ENCODE measurements at regions not wholly inside any gene's neighbourhood (a gene's known extent, or its start where the extent isn't known, plus 50 kb on each side); places are given as distances from the start of the nearest gene placed in this dataset.

DNA sequence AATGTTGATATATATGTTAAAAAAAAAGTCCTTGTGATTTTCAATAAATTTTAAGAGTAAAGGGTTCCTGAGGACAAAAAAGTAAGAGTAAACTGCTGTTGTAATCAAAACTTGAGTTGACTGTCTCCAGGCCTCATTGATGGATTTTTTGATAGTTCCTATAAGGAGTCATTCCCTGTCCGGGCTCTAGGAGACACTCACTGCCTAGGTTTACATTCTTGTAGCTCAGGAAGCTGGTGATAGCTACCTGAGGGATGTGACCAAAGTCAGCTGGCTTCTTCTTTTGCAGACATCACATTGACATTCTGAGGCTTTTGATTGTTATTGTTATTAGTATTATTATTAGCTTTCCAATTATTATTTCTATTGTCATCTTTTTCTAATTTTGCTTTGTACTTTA is 116.5 kb upstream of the FBXL7 start:
- H3K27ac Mint-ChIP-seq = no peak overlapping the region
- Histone ChIP-seq H3K9me3 (ENCODE audit: low read length) (no peaks in the 10 kb centered on the region), H3K4me3 (ENCODE audit: low read length) (no peak overlapping the region), H3K27me3 (ENCODE audit: insufficient read depth, low read length, poor library complexity, severe bottlenecking) (no peaks in the 10 kb centered on the region), H3K36me3 (ENCODE audit: insufficient read depth, low read length) (no peaks in the 10 kb centered on the region), H3K27ac (ENCODE audit: low read depth, low read length) (no peak overlapping the region), H3K4me1 (ENCODE audit: insufficient read depth, low read length) (no peaks in the 10 kb centered on the region)
- H3K9me3 Mint-ChIP-seq = peaks cover 2 to 8% (median 7%) of the 10 kb centered on the region in 5 donors
- no peaks in the 10 kb centered on the region for H3K36me3 Mint-ChIP-seq
- no peak for DNase-seq
- ChIA-PET POLR2A (no interaction called here), CTCF (no interaction called here)
- H3K27me3 Mint-ChIP-seq = no peaks in the 10 kb centered on the region
- no peaks in the 10 kb centered on the region for H3K4me1 Mint-ChIP-seq
- no peak overlapping the region for H3K4me3 Mint-ChIP-seq

DNA sequence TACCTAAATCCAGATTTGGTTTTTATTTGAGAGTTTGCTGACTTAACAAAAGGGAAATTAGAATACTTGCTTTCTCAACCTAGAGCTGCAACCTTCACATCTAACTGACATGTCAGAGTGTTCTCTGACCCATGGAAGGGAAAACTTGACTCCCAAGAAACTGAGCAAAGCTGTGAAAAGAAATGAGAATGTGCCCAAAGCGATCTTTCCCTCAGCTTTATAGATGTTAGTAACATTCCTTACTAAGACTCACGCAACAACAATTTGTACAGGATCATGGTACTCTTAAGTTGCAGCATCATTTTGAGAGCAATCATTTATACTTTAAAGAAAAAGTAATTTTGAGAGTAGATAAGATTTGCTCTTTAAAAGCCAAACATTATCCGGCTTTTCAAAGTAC is 117.0 kb upstream of the FBXL7 start:
- ChIA-PET CTCF (no interaction called here), POLR2A (no interaction called here)
- no peak overlapping the region for H3K27ac ChIP-seq (ENCODE audit: low read depth, low read length)

DNA sequence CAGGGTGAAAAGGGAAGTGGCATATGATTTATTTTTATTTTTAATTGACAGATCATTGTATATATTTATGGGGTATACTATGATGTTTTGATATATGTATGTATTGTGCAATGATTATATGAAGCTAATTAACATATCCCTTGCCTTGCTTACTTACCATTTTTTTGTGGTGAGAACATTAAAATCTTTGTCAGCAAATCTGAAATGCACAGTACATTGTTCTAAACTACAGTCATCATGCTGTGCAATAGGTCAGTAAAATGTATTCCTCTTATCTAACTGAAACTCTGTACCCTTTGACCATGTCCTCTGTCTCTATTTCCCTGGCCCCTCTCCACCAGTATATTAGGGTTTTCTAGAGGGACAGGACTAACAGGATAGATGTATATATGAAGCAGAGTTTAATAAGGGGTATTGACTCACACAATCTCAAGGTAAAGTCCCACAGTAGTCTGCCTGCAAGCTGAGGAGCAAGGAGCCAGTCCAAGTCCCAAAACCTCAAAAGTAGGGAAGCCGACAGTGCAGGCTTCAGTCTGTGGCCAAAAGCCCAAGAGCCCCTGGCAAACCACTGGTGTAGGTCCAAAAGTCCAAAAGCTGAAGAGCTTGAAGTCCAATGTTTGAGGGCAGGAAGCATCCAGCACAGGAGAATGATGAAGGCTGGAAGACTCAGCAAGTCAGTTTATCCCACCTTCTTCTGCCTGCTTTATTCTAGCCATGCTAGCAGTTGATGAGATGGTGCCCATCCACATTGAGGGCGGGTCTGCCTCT is 122.2 kb upstream of the FBXL7 start:
- no peaks in the 10 kb centered on the region for H3K9me3 ChIP-seq (ENCODE audit: low read length)
- no peaks in the 10 kb centered on the region for H3K36me3 ChIP-seq (ENCODE audit: insufficient read depth, low read length)
- ChIA-PET CTCF (no interaction called here), POLR2A (no interaction called here)
- H3K4me3 ChIP-seq (ENCODE audit: low read length) = no peak overlapping the region
- Mint-ChIP-seq H3K36me3 (no peaks in the 10 kb centered on the region), H3K4me3 (no peak overlapping the region), H3K27ac (no peak overlapping the region), H3K9me3 (peaks cover 0 to 14% (median 2%) of the 10 kb centered on the region in 5 donors), H3K4me1 (no peaks in the 10 kb centered on the region), H3K27me3 (no peaks in the 10 kb centered on the region)
- DNase-seq = no peak
- H3K4me1 ChIP-seq (ENCODE audit: insufficient read depth, low read length) = no peaks in the 10 kb centered on the region
- H3K27me3 ChIP-seq (ENCODE audit: insufficient read depth, low read length, poor library complexity, severe bottlenecking) = no peaks in the 10 kb centered on the region
- H3K27ac ChIP-seq (ENCODE audit: low read depth, low read length) = no peak overlapping the region

More for the DNA sequence above, 117.0 kb upstream of the FBXL7 start:
- Mint-ChIP-seq H3K36me3 (no peaks in the 10 kb centered on the region), H3K27ac (no peak overlapping the region), H3K4me1 (no peaks in the 10 kb centered on the region), H3K9me3 (peaks cover 2 to 7% (median 7%) of the 10 kb centered on the region in 5 donors), H3K4me3 (no peak overlapping the region), H3K27me3 (no peaks in the 10 kb centered on the region)
- H3K9me3 ChIP-seq (ENCODE audit: low read length) = no peaks in the 10 kb centered on the region
- no peaks in the 10 kb centered on the region for H3K27me3 ChIP-seq (ENCODE audit: insufficient read depth, low read length, poor library complexity, severe bottlenecking)
- no peak for DNase-seq
- H3K4me3 ChIP-seq (ENCODE audit: low read length) = no peak overlapping the region
- H3K36me3 ChIP-seq (ENCODE audit: insufficient read depth, low read length) = no peaks in the 10 kb centered on the region
- no peaks in the 10 kb centered on the region for H3K4me1 ChIP-seq (ENCODE audit: insufficient read depth, low read length)

DNA sequence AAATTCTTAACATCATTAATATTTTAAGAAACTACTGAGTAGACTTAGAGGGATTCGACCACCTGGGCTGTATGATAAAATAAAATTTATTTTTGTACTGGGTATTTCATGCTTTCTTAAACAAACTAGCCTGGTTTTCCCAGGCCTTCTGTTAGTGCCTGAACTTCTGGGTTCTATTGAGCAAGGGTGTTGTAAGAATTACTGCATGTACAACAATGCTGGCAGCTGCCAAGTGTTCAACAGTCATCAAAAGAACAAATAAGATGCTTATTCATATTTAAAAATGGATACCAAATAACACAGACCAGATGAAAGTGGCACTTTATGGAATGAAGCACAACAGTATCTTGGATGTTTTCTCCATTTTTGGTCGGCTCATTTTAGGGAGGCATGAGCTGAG is 123.2 kb upstream of the FBXL7 start:
- Mint-ChIP-seq H3K4me1 (no peaks in the 10 kb centered on the region), H3K27ac (no peak overlapping the region), H3K36me3 (no peaks in the 10 kb centered on the region), H3K4me3 (no peak overlapping the region), H3K27me3 (no peaks in the 10 kb centered on the region), H3K9me3 (peaks cover 0 to 14% (median 2%) of the 10 kb centered on the region in 5 donors)
- CTCF ChIA-PET = no interaction called here
- POLR2A ChIA-PET = no interaction called here
- H3K27ac ChIP-seq (ENCODE audit: low read depth, low read length) = no peak overlapping the region
- H3K4me3 ChIP-seq (ENCODE audit: low read length) = no peak overlapping the region
- no peaks in the 10 kb centered on the region for H3K27me3 ChIP-seq (ENCODE audit: insufficient read depth, low read length, poor library complexity, severe bottlenecking)
- no peaks in the 10 kb centered on the region for H3K4me1 ChIP-seq (ENCODE audit: insufficient read depth, low read length)
- H3K9me3 ChIP-seq (ENCODE audit: low read length) = no peaks in the 10 kb centered on the region
- no peaks in the 10 kb centered on the region for H3K36me3 ChIP-seq (ENCODE audit: insufficient read depth, low read length)
- no peak for DNase-seq

DNA sequence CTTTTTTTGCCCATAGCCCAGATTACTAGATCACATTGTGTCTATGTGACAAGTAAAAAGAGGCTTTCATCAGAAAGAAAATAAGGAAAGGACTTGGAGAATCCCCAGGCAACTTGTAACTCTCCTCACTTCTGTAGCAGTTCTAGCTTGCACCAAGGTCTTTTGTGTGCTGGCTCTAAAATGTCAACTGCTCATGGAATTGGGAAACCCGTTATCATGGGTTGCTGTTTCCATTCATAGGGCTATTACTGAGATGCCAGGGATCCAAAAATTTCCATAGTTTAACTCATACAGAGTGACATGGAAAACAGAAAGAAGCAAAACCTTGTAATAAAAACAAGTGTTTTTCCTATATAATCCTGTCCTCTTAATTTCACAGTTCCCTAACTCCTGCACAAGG is 123.9 kb upstream of the FBXL7 start:
- peaks cover 2 to 16% (median 7%) of the 10 kb centered on the region in 5 donors for H3K9me3 Mint-ChIP-seq
- CTCF ChIA-PET = no interaction called here
- Histone ChIP-seq H3K27me3 (ENCODE audit: insufficient read depth, low read length, poor library complexity, severe bottlenecking) (no peaks in the 10 kb centered on the region), H3K4me3 (ENCODE audit: low read length) (no peak overlapping the region), H3K4me1 (ENCODE audit: insufficient read depth, low read length) (no peaks in the 10 kb centered on the region), H3K36me3 (ENCODE audit: insufficient read depth, low read length) (no peaks in the 10 kb centered on the region), H3K9me3 (ENCODE audit: low read length) (no peaks in the 10 kb centered on the region), H3K27ac (ENCODE audit: low read depth, low read length) (no peak overlapping the region)
- DNase-seq = no peak
- H3K27me3 Mint-ChIP-seq = no peaks in the 10 kb centered on the region
- POLR2A ChIA-PET = no interaction called here
- H3K27ac Mint-ChIP-seq = no peak overlapping the region
- no peak overlapping the region for H3K4me3 Mint-ChIP-seq
- H3K36me3 Mint-ChIP-seq = no peaks in the 10 kb centered on the region
- H3K4me1 Mint-ChIP-seq = no peaks in the 10 kb centered on the region

DNA sequence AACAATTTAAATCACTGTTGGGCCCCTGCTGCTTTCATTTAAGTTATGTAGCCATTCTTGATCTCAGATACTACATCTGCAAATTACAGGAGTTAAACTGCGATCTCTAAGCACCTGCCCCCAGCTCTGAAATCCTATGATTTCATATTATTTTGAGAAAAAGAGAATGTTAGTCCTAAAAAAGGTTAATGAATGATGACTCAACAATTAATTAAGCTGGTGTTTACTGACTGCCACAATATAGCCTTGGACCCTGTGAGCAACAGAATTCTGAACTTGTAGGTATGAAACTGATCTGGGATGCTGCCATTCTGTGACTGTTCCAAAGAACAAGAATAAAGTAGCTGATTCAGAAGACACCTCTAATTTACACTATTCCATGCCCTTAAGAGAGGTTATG is 124.4 kb upstream of the FBXL7 start:
- no peaks in the 10 kb centered on the region for H3K36me3 ChIP-seq (ENCODE audit: insufficient read depth, low read length)
- Mint-ChIP-seq H3K4me3 (no peak overlapping the region), H3K27me3 (no peaks in the 10 kb centered on the region), H3K9me3 (peaks cover 2 to 16% (median 7%) of the 10 kb centered on the region in 5 donors), H3K36me3 (no peaks in the 10 kb centered on the region), H3K4me1 (no peaks in the 10 kb centered on the region), H3K27ac (no peak overlapping the region)
- H3K27me3 ChIP-seq (ENCODE audit: insufficient read depth, low read length, poor library complexity, severe bottlenecking) = no peaks in the 10 kb centered on the region
- ChIA-PET POLR2A (no interaction called here), CTCF (no interaction called here)
- no peak overlapping the region for H3K27ac ChIP-seq (ENCODE audit: low read depth, low read length)
- H3K9me3 ChIP-seq (ENCODE audit: low read length) = no peaks in the 10 kb centered on the region
- no peak for DNase-seq
- H3K4me1 ChIP-seq (ENCODE audit: insufficient read depth, low read length) = no peaks in the 10 kb centered on the region
- no peak overlapping the region for H3K4me3 ChIP-seq (ENCODE audit: low read length)

DNA sequence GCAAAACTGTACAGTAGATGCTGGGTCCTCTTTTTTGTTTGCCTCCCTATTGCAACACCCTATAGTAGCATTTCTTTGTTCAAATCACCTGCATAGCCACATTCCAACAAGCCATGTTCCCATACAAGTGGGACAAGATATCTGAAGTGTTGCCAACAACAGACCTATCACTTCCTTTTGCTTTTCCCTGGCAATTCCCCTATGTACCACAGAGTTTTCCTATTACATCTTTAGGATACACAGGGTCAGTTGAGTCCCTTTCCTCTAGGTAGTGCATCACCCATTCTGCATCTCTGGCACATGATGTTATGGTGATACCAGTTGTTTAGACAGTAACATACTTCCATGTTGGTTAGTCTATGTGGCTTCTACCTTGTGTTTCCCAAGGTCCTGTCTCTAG is 125.1 kb upstream of the FBXL7 start:
- Histone ChIP-seq H3K9me3 (ENCODE audit: low read length) (no peaks in the 10 kb centered on the region), H3K4me1 (ENCODE audit: insufficient read depth, low read length) (no peaks in the 10 kb centered on the region), H3K4me3 (ENCODE audit: low read length) (no peak overlapping the region), H3K27me3 (ENCODE audit: insufficient read depth, low read length, poor library complexity, severe bottlenecking) (no peaks in the 10 kb centered on the region), H3K27ac (ENCODE audit: low read depth, low read length) (no peak overlapping the region), H3K36me3 (ENCODE audit: insufficient read depth, low read length) (no peaks in the 10 kb centered on the region)
- Mint-ChIP-seq H3K27me3 (no peaks in the 10 kb centered on the region), H3K36me3 (no peaks in the 10 kb centered on the region), H3K27ac (no peak overlapping the region), H3K4me1 (no peaks in the 10 kb centered on the region), H3K4me3 (no peak overlapping the region), H3K9me3 (peaks cover 2 to 16% (median 7%) of the 10 kb centered on the region in 5 donors)
- POLR2A ChIA-PET = no interaction called here
- CTCF ChIA-PET = no interaction called here
- no peak for DNase-seq

DNA sequence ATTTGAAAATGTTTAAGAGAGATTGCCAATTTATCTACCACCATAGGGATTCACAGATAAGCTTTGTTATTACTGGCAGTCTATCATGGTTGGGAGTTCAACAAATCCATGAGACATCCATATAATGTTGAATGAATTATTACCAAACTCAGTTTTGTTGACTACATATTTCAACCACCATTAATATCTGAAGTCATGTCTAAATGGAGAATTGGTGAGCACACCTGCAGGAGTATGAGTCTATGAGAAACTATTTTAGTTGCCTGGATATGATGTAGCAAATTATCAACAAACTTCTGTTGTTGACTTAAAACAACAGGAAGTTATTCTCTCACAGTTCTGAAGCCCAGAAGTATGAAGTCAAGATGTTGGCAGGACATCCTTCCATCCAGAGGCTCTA is 126.8 kb upstream of the FBXL7 start:
- DNase-seq = no peak
- H3K4me1 Mint-ChIP-seq = no peaks in the 10 kb centered on the region
- Histone ChIP-seq H3K9me3 (ENCODE audit: low read length) (no peaks in the 10 kb centered on the region), H3K36me3 (ENCODE audit: insufficient read depth, low read length) (no peaks in the 10 kb centered on the region), H3K4me1 (ENCODE audit: insufficient read depth, low read length) (no peaks in the 10 kb centered on the region), H3K27me3 (ENCODE audit: insufficient read depth, low read length, poor library complexity, severe bottlenecking) (no peaks in the 10 kb centered on the region), H3K4me3 (ENCODE audit: low read length) (no peak overlapping the region), H3K27ac (ENCODE audit: low read depth, low read length) (no peak overlapping the region)
- no peaks in the 10 kb centered on the region for H3K36me3 Mint-ChIP-seq
- no peak overlapping the region for H3K27ac Mint-ChIP-seq
- ChIA-PET CTCF (no interaction called here), POLR2A (no interaction called here)
- no peak overlapping the region for H3K4me3 Mint-ChIP-seq
- peaks cover 2 to 16% (median 9%) of the 10 kb centered on the region in 5 donors for H3K9me3 Mint-ChIP-seq
- H3K27me3 Mint-ChIP-seq = no peaks in the 10 kb centered on the region

DNA sequence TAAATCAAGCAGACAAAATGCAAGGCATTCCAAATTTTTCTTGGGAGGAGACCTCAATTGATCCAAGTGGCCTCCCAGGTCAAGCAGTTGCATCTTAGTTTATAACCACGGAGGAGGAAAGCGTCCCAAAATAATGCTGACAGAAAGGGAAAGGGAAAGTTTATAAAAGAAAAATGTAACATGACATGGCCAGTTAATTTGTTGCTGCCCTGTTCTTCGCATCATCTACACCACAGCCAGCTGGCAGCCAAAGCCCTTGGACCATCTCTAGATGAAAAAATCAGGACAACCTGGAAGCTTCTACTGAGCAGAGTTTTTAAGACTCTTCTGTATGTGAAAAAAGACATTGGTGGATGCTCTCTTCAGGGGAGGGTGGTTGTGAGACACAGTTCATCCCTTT is 128.8 kb upstream of the FBXL7 start:
- no peaks in the 10 kb centered on the region for H3K36me3 Mint-ChIP-seq
- no peaks in the 10 kb centered on the region for H3K4me1 Mint-ChIP-seq
- no peak overlapping the region for H3K27ac Mint-ChIP-seq
- no peaks in the 10 kb centered on the region for H3K27me3 Mint-ChIP-seq
- peaks cover 2 to 16% (median 9%) of the 10 kb centered on the region in 5 donors for H3K9me3 Mint-ChIP-seq
- DNase-seq = no peak
- CTCF ChIA-PET = no interaction called here
- Histone ChIP-seq H3K4me3 (ENCODE audit: low read length) (no peak overlapping the region), H3K36me3 (ENCODE audit: insufficient read depth, low read length) (no peaks in the 10 kb centered on the region), H3K9me3 (ENCODE audit: low read length) (no peaks in the 10 kb centered on the region), H3K27me3 (ENCODE audit: insufficient read depth, low read length, poor library complexity, severe bottlenecking) (no peaks in the 10 kb centered on the region), H3K4me1 (ENCODE audit: insufficient read depth, low read length) (no peaks in the 10 kb centered on the region), H3K27ac (ENCODE audit: low read depth, low read length) (no peak overlapping the region)
- no peak overlapping the region for H3K4me3 Mint-ChIP-seq
- POLR2A ChIA-PET = no interaction called here
